Neural crest cell (in vitro differentiated cells): ENCODE measurements at regions not wholly inside any gene's neighbourhood (a gene's known extent, or its start where the extent isn't known, plus 50 kb on each side); places are given as distances from the start of the nearest gene placed in this dataset.

Experiments used
- DNase-seq: peaks from one replicate; pipeline ENCODE4 v3.0.0; 2021; ENCODE audit warnings: low read depth, mixed read lengths, low spot score
- H3K27ac Mint-ChIP-seq: one replicate; pipeline ENCODE4 v1.8.0; 2021; ENCODE audit warnings: mild to moderate bottlenecking, mixed read lengths; ENCODE audit not compliant: unreplicated experiment
- H3K27me3 Mint-ChIP-seq: 2 replicates; pipeline ENCODE4 v1.8.0; 2021; ENCODE audit warnings: low read depth, mild to moderate bottlenecking, mixed read lengths
- H3K36me3 Mint-ChIP-seq: 2 replicates; pipeline ENCODE4 v1.8.0; 2021; ENCODE audit warnings: low read depth, mild to moderate bottlenecking, mixed read lengths
- H3K4me1 Mint-ChIP-seq: 2 replicates; pipeline ENCODE4 v1.8.0; 2021; ENCODE audit warnings: mixed read lengths
- H3K4me3 Mint-ChIP-seq: one replicate; pipeline ENCODE4 v1.8.0; 2021; ENCODE audit warnings: mild to moderate bottlenecking, mixed read lengths
- H3K9me3 Mint-ChIP-seq: 2 replicates; pipeline ENCODE4 v1.8.0; 2021; ENCODE audit warnings: mixed read lengths
- CTCF ChIP-seq: fragments of 200-600 bp; sonication (generic); conservative IDR thresholded peaks from 2 replicates; pipeline ENCODE4 v1.5.0; 2021; ENCODE audit warnings: antibody characterized with exemption, mild to moderate bottlenecking

- TF ChIP-seq CTCF = no peak
- DNase-seq = no peak
- Mint-ChIP-seq H3K4me1 (peaks cover 5% of the 10 kb centered on the region), H3K9me3 (no peaks in the 10 kb centered on the region), H3K36me3 (no peaks in the 10 kb centered on the region), H3K27me3 (no peaks in the 10 kb centered on the region), H3K27ac (no peak overlapping the region), H3K4me3 (no peak overlapping the region)
Observed at GRCh38 chr6:8889514-8889913, 454.2 kb upstream of the SLC35B3 start.

- Mint-ChIP-seq H3K4me3 (no peak overlapping the region), H3K27me3 (no peaks in the 10 kb centered on the region), H3K4me1 (peaks cover 5% of the 10 kb centered on the region), H3K36me3 (no peaks in the 10 kb centered on the region), H3K9me3 (no peaks in the 10 kb centered on the region), H3K27ac (no peak overlapping the region)
- TF ChIP-seq CTCF = peak; percentile 54
- DNase-seq = no peak
Observed at GRCh38 chr6:8888468-8888867, 453.1 kb upstream of the SLC35B3 start.

- no peak overlapping the region for H3K27ac Mint-ChIP-seq
- H3K9me3 Mint-ChIP-seq = no peaks in the 10 kb centered on the region
- no peak for DNase-seq
- no peaks in the 10 kb centered on the region for H3K36me3 Mint-ChIP-seq
- no peaks in the 10 kb centered on the region for H3K4me1 Mint-ChIP-seq
- no peak overlapping the region for H3K4me3 Mint-ChIP-seq
- no peak for TF ChIP-seq CTCF
- no peaks in the 10 kb centered on the region for H3K27me3 Mint-ChIP-seq
Observed at GRCh38 chr6:8881663-8882062, 446.3 kb upstream of the SLC35B3 start.

GRCh38 chr6:8879334-8879733, 444.0 kb upstream of the SLC35B3 start:
- Mint-ChIP-seq H3K4me3 (no peak overlapping the region), H3K27ac (no peak overlapping the region), H3K27me3 (no peaks in the 10 kb centered on the region), H3K36me3 (no peaks in the 10 kb centered on the region), H3K9me3 (no peaks in the 10 kb centered on the region), H3K4me1 (no peaks in the 10 kb centered on the region)
- TF ChIP-seq CTCF = no peak
- DNase-seq = no peak

GRCh38 chr6:8875986-8876385, 440.6 kb upstream of the SLC35B3 start:
- H3K27ac Mint-ChIP-seq = no peak overlapping the region
- no peaks in the 10 kb centered on the region for H3K4me1 Mint-ChIP-seq
- H3K9me3 Mint-ChIP-seq = no peaks in the 10 kb centered on the region
- H3K4me3 Mint-ChIP-seq = no peak overlapping the region
- no peak for TF ChIP-seq CTCF
- no peak for DNase-seq
- H3K36me3 Mint-ChIP-seq = no peaks in the 10 kb centered on the region
- no peaks in the 10 kb centered on the region for H3K27me3 Mint-ChIP-seq

GRCh38 chr6:8872589-8872988, 437.2 kb upstream of the SLC35B3 start:
- DNase-seq = no peak
- H3K4me1 Mint-ChIP-seq = no peaks in the 10 kb centered on the region
- H3K4me3 Mint-ChIP-seq = no peak overlapping the region
- H3K27me3 Mint-ChIP-seq = no peaks in the 10 kb centered on the region
- H3K36me3 Mint-ChIP-seq = no peaks in the 10 kb centered on the region
- H3K9me3 Mint-ChIP-seq = no peaks in the 10 kb centered on the region
- no peak overlapping the region for H3K27ac Mint-ChIP-seq
- no peak for TF ChIP-seq CTCF
